ENCODE measurements at regions not wholly inside any gene's neighbourhood (a gene's known extent, or its start where the extent isn't known, plus 50 kb on each side); places are given as distances from the start of the nearest gene placed in this dataset.
A peak's percentile ranks its signal among the peaks of the same experiment; 100 is the strongest.

- H3K36me3 ChIP-seq (ENCODE audit: control insufficient read depth, low read depth, low read length) = no peaks in the 10 kb centered on the region
- H3K9ac ChIP-seq (ENCODE audit: low read length) = no peak overlapping the region
- no peak overlapping the region for H3K27ac ChIP-seq (ENCODE audit: low read length)
- peak overlapping the region; percentile 41 for H3K4me3 ChIP-seq (ENCODE audit: low read length)
- H3K4me1 ChIP-seq (ENCODE audit: control insufficient read depth, low read depth, low read length) = no peaks in the 10 kb centered on the region
- H3K9me3 ChIP-seq (ENCODE audit: control insufficient read depth, low read depth, low read length) = no peaks in the 10 kb centered on the region
- H3K27me3 ChIP-seq (ENCODE audit: control insufficient read depth, insufficient read depth, low read length) = peaks cover 27% of the 10 kb centered on the region
Measured at GRCh38 chr12:11499806-11500187, 104.4 kb upstream of the PRB2 start.

DNA sequence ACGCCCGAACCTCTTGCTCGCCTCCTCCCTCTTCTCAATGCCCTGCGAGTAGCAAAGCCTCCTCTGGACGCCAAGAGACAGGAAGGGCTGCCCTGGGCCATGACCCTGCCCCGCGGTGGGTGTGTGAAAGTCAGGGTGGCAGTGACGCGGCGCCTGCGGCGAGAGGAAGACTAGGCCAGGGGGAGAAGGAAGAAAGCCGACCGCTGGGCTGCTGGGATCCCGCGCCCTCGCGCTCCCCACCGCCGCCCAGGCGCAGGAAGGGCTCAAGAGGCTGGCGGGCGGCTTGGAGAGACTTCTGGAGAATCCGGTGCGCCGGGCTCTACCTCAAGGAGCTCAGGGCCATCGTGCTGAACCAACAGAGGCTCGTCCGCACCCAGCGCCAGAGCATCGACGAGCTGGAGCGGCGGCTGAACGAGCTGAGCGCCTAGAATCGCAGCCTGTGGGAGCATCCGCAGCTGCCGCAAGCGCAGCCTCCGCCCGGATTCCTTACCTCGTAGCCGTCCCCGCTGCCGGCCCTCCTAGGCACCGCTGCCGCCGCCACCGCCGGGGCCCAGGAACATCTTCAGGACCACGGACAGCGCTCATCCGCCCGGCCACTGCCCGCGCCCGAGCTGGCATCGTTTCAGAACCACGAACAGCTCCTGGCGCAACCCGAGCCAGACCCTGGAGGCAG, 105.0 kb upstream of the PRB2 start:
- Histone ChIP-seq H3K27ac (ENCODE audit: low read length) (no peak overlapping the region), H3K9ac (ENCODE audit: low read length) (no peak overlapping the region), H3K4me3 (ENCODE audit: low read length) (peak overlapping the region; percentile 41), H3K27me3 (ENCODE audit: control insufficient read depth, insufficient read depth, low read length) (peaks cover 27% of the 10 kb centered on the region), H3K9me3 (ENCODE audit: control insufficient read depth, low read depth, low read length) (no peaks in the 10 kb centered on the region), H3K36me3 (ENCODE audit: control insufficient read depth, low read depth, low read length) (no peaks in the 10 kb centered on the region), H3K4me1 (ENCODE audit: control insufficient read depth, low read depth, low read length) (no peaks in the 10 kb centered on the region)

GRCh38 chr12:11500861-11501230, 105.5 kb upstream of the PRB2 start:
- Histone ChIP-seq H3K4me3 (ENCODE audit: low read length) (no peak overlapping the region), H3K9ac (ENCODE audit: low read length) (no peak overlapping the region), H3K36me3 (ENCODE audit: control insufficient read depth, low read depth, low read length) (no peaks in the 10 kb centered on the region), H3K27ac (ENCODE audit: low read length) (no peak overlapping the region), H3K9me3 (ENCODE audit: control insufficient read depth, low read depth, low read length) (no peaks in the 10 kb centered on the region), H3K4me1 (ENCODE audit: control insufficient read depth, low read depth, low read length) (no peaks in the 10 kb centered on the region), H3K27me3 (ENCODE audit: control insufficient read depth, insufficient read depth, low read length) (peaks cover 27% of the 10 kb centered on the region)

DNA sequence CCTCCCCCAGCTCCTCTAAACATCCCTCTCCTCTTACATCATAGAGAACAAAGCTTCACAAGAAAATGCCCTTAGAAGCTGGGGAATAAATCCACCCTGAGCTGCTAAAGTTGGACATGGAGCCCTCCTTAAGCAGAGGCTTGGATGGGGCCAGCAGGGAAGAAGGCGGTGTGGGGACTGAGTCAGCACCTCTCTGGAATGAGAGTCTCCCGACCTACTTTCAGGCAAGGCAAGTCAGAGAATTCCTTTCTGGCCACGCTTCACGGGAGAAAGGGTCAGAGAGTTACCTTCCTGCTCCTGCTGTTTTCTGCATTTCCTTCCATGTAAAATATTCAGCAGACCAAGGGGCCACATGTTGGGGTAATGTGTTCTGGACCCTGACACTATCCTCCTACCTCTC, 113.3 kb upstream of the PRB2 start:
- Histone ChIP-seq H3K9ac (ENCODE audit: low read length) (no peak overlapping the region), H3K4me1 (ENCODE audit: control insufficient read depth, low read depth, low read length) (peaks cover 14% of the 10 kb centered on the region), H3K4me3 (ENCODE audit: low read length) (no peak overlapping the region), H3K36me3 (ENCODE audit: control insufficient read depth, low read depth, low read length) (no peaks in the 10 kb centered on the region), H3K27me3 (ENCODE audit: control insufficient read depth, insufficient read depth, low read length) (no peaks in the 10 kb centered on the region), H3K27ac (ENCODE audit: low read length) (no peak overlapping the region), H3K9me3 (ENCODE audit: control insufficient read depth, low read depth, low read length) (no peaks in the 10 kb centered on the region)

- no peaks in the 10 kb centered on the region for H3K36me3 ChIP-seq (ENCODE audit: control insufficient read depth, low read depth, low read length)
- no peak overlapping the region for H3K9ac ChIP-seq (ENCODE audit: low read length)
- no peak overlapping the region for H3K4me3 ChIP-seq (ENCODE audit: low read length)
- H3K27me3 ChIP-seq (ENCODE audit: control insufficient read depth, insufficient read depth, low read length) = no peaks in the 10 kb centered on the region
- no peaks in the 10 kb centered on the region for H3K9me3 ChIP-seq (ENCODE audit: control insufficient read depth, low read depth, low read length)
- H3K4me1 ChIP-seq (ENCODE audit: control insufficient read depth, low read depth, low read length) = peaks cover 14% of the 10 kb centered on the region
- H3K27ac ChIP-seq (ENCODE audit: low read length) = no peak overlapping the region
Measured at GRCh38 chr12:11509326-11509725, 114.0 kb upstream of the PRB2 start.

- Histone ChIP-seq H3K36me3 (ENCODE audit: control insufficient read depth, low read depth, low read length) (no peaks in the 10 kb centered on the region), H3K9me3 (ENCODE audit: control insufficient read depth, low read depth, low read length) (no peaks in the 10 kb centered on the region), H3K9ac (ENCODE audit: low read length) (no peak overlapping the region), H3K27ac (ENCODE audit: low read length) (no peak overlapping the region), H3K27me3 (ENCODE audit: control insufficient read depth, insufficient read depth, low read length) (no peaks in the 10 kb centered on the region), H3K4me1 (ENCODE audit: control insufficient read depth, low read depth, low read length) (peaks cover 14% of the 10 kb centered on the region), H3K4me3 (ENCODE audit: low read length) (no peak overlapping the region)
Measured at GRCh38 chr12:11510671-11511070, 115.3 kb upstream of the PRB2 start.

DNA sequence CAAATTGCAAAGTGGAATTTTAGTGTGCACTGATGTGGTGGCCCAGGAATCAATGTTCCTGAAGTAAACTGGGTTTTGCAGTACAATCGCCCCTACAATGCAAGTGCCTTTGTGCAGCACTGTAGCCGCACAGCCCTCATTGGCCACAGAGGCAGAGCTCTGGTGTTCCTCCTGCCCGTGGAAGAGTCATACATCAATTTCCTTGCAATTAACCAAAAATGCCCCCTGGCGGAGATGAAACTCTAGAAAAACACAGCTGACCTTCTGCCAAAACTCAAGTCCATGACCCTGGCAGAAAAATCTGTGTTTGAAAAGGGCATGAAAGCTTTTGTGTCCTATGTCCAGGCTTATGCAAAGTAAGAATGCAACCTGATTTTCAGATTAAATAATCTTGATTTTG, 117.9 kb upstream of the PRB2 start:
- Histone ChIP-seq H3K36me3 (ENCODE audit: control insufficient read depth, low read depth, low read length) (no peaks in the 10 kb centered on the region), H3K9ac (ENCODE audit: low read length) (no peak overlapping the region), H3K4me3 (ENCODE audit: low read length) (no peak overlapping the region), H3K27ac (ENCODE audit: low read length) (no peak overlapping the region), H3K4me1 (ENCODE audit: control insufficient read depth, low read depth, low read length) (peaks cover 14% of the 10 kb centered on the region), H3K27me3 (ENCODE audit: control insufficient read depth, insufficient read depth, low read length) (no peaks in the 10 kb centered on the region), H3K9me3 (ENCODE audit: control insufficient read depth, low read depth, low read length) (no peaks in the 10 kb centered on the region)

- H3K4me3 ChIP-seq (ENCODE audit: low read length) = no peak overlapping the region
- no peaks in the 10 kb centered on the region for H3K36me3 ChIP-seq (ENCODE audit: control insufficient read depth, low read depth, low read length)
- H3K4me1 ChIP-seq (ENCODE audit: control insufficient read depth, low read depth, low read length) = no peaks in the 10 kb centered on the region
- H3K27me3 ChIP-seq (ENCODE audit: control insufficient read depth, insufficient read depth, low read length) = no peaks in the 10 kb centered on the region
- no peak overlapping the region for H3K27ac ChIP-seq (ENCODE audit: low read length)
- H3K9ac ChIP-seq (ENCODE audit: low read length) = no peak overlapping the region
- H3K9me3 ChIP-seq (ENCODE audit: control insufficient read depth, low read depth, low read length) = no peaks in the 10 kb centered on the region
Measured at GRCh38 chr12:11517080-11517479, 121.7 kb upstream of the PRB2 start.

DNA sequence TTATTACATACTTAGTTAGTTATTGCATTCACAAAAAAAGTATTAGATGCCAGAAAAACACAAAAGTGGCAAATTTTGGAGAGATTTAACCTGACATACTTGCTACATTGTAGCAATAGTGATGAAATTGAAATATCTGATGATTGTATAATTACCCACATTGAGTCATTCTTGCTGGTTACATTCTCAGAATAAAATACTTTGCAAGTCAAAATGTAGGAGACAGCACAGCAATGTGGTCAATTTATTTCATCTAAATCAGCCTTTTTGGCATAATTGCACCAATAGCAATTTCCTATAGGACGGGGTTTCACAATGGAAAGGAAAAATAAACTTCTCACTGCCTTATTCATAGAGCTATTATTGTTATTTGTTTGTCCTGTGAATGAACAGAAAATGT, 125.0 kb upstream of the ETV6 start:
- Histone ChIP-seq H3K4me1 (ENCODE audit: control insufficient read depth, low read depth, low read length) (no peaks in the 10 kb centered on the region), H3K9ac (ENCODE audit: low read length) (no peak overlapping the region)

DNA sequence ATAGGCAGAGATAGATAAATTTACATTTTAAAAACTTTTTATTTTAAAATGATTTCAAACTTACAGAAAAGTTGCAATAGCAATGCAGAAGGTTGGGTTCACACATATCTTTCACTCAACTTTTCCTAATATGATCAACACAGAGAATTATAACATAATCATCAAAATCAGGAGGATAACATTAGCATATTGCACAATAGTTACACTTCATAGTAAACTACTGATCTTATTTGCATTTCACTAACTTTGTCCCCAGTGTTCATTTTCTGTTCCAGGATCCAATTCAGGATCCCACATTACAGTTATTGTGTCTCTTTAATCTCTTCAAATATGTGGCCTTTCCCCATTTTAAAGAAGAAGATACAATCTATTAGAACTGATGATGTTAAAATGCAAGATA, 115.4 kb upstream of the ETV6 start:
- no peak overlapping the region for H3K27ac ChIP-seq (ENCODE audit: low read length)
- no peak overlapping the region for H3K4me3 ChIP-seq (ENCODE audit: low read length)
- H3K4me1 ChIP-seq (ENCODE audit: control insufficient read depth, low read depth, low read length) = no peaks in the 10 kb centered on the region
- H3K27me3 ChIP-seq (ENCODE audit: control insufficient read depth, insufficient read depth, low read length) = no peaks in the 10 kb centered on the region
- no peaks in the 10 kb centered on the region for H3K9me3 ChIP-seq (ENCODE audit: control insufficient read depth, low read depth, low read length)
- H3K36me3 ChIP-seq (ENCODE audit: control insufficient read depth, low read depth, low read length) = no peaks in the 10 kb centered on the region
- H3K9ac ChIP-seq (ENCODE audit: low read length) = no peak overlapping the region

More for the DNA sequence above, 125.0 kb upstream of the ETV6 start:
- Histone ChIP-seq H3K9me3 (ENCODE audit: control insufficient read depth, low read depth, low read length) (no peaks in the 10 kb centered on the region), H3K27ac (ENCODE audit: low read length) (no peak overlapping the region), H3K27me3 (ENCODE audit: control insufficient read depth, insufficient read depth, low read length) (no peaks in the 10 kb centered on the region), H3K36me3 (ENCODE audit: control insufficient read depth, low read depth, low read length) (no peaks in the 10 kb centered on the region), H3K4me3 (ENCODE audit: low read length) (no peak overlapping the region)

GRCh38 chr12:11535127-11535526, 114.3 kb upstream of the ETV6 start:
- H3K9ac ChIP-seq (ENCODE audit: low read length) = no peak overlapping the region
- no peaks in the 10 kb centered on the region for H3K27me3 ChIP-seq (ENCODE audit: control insufficient read depth, insufficient read depth, low read length)
- H3K27ac ChIP-seq (ENCODE audit: low read length) = no peak overlapping the region
- H3K9me3 ChIP-seq (ENCODE audit: control insufficient read depth, low read depth, low read length) = no peaks in the 10 kb centered on the region
- no peaks in the 10 kb centered on the region for H3K36me3 ChIP-seq (ENCODE audit: control insufficient read depth, low read depth, low read length)
- no peaks in the 10 kb centered on the region for H3K4me1 ChIP-seq (ENCODE audit: control insufficient read depth, low read depth, low read length)
- H3K4me3 ChIP-seq (ENCODE audit: low read length) = no peak overlapping the region

- Histone ChIP-seq H3K4me3 (ENCODE audit: low read length) (no peak overlapping the region), H3K9me3 (ENCODE audit: control insufficient read depth, low read depth, low read length) (no peaks in the 10 kb centered on the region), H3K27me3 (ENCODE audit: control insufficient read depth, insufficient read depth, low read length) (no peaks in the 10 kb centered on the region), H3K27ac (ENCODE audit: low read length) (no peak overlapping the region), H3K9ac (ENCODE audit: low read length) (no peak overlapping the region), H3K36me3 (ENCODE audit: control insufficient read depth, low read depth, low read length) (no peaks in the 10 kb centered on the region), H3K4me1 (ENCODE audit: control insufficient read depth, low read depth, low read length) (no peaks in the 10 kb centered on the region)
Measured at GRCh38 chr12:11539156-11539555, 110.3 kb upstream of the ETV6 start.
